HG03175 (cell line): ENCODE measurements at regions not wholly inside any gene's neighbourhood (a gene's known extent, or its start where the extent isn't known, plus 50 kb on each side); places are given as distances from the start of the nearest gene placed in this dataset.
"Not testable (repeated sequence)": the region's sequence is repeated elsewhere in the genome, so short reads cannot be mapped to it uniquely, and the experiment has no call there.

Experiments
- ATAC-seq: cut with Tn5 transposase; IDR thresholded peaks from one replicate; pipeline ENCODE4 v1.9.1; 2021; ENCODE audit warnings: mild to moderate bottlenecking, moderate library complexity; ENCODE audit not compliant: unreplicated experiment

DNA sequence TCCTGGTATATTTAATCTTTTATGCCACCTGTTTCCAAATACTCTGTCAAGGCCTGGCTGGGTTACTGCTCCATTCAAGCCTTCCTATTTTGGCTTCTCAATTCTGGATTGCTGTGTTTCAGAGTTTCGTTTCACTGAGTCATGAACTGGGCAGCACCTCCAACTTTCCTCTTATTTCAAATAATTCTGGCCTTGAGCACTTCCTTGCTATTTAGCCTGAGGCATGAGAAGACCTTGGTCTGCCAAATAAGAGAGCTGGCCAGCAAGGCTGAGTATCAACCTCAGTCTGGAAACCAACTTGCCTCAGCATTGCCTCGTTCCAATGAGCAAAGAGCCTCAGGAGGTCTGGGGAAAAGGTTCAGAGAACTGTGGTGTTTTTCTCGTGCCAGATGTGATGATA, 66.6 kb downstream of the TNFAIP3 start:
- no peak for ATAC-seq

- ATAC-seq, result no peak
Measured at GRCh38 chr6:137936798-137937197, 69.7 kb downstream of the TNFAIP3 start.

DNA sequence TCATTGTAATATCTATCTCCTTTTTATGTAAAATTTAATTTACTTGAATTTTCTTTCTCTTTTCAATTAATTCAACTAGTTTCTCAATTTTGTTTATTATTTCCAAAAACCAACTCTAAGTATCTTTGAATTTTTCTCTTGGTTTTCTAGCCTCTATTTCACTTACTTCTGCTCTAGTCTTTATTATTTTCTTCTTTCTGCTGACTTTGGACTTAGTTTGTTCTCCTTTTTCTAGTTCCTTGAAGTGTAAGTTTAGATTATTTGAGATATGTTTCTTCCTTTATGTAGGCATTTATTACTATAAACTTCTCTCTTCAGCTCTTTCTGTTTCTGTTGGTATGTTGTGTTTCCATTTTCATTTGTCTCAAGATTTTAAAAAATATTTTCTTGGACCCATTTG, 70.8 kb downstream of the TNFAIP3 start:
- no peak for ATAC-seq

- ATAC-seq, result no peak
Measured at GRCh38 chr6:137938770-137939379, 71.8 kb downstream of the TNFAIP3 start.

GRCh38 chr6:137941995-137942394, 74.9 kb downstream of the TNFAIP3 start:
- no peak for ATAC-seq

DNA sequence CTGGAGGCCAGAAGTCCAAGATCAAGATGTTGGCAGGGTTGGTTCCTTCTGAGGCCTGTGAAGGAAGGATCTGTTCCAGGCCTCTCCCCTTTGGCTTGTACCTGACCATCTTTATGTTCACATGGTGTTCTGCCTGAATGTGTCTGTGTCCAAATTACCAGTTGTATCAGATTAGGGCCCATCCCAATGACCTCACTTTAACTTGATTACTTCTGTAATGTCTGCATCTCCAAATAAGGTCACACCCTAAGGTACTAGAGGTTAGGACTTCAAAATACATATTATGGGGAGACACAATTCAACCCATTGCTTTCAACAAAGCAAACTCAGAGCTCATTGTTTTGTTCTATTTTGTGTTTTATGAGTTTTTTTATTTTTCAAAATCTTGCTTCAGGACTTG, 75.7 kb downstream of the TNFAIP3 start:
- ATAC-seq, result no peak

DNA sequence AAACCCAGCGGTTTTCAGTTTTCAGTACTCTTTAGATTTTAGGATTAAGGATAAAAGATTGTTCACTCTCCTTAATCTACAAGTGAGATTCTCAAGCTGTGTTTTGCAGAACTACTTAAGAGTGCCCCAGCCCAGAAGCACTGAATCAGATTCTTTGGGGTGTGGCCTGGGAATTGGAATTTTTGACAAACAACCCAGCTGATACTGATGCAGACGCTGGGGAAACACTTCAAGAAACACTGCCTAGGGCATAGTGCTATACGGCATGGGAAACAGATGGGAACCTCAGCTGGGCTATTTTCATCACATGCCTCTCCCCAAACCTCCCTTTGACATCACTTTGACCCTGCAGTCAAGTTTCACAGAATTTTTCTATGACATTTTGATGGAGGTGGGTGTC, 77.3 kb downstream of the TNFAIP3 start:
- not testable (repeated sequence) for ATAC-seq

GRCh38 chr6:137944793-137945498, 77.9 kb downstream of the TNFAIP3 start:
- ATAC-seq, result peak; percentile 63

- peak; percentile 68 for ATAC-seq
Measured at GRCh38 chr6:137949686-137950390, 82.8 kb downstream of the TNFAIP3 start.

GRCh38 chr6:137950581-137950980, 83.5 kb downstream of the TNFAIP3 start:
- peak; percentile 47 for ATAC-seq

DNA sequence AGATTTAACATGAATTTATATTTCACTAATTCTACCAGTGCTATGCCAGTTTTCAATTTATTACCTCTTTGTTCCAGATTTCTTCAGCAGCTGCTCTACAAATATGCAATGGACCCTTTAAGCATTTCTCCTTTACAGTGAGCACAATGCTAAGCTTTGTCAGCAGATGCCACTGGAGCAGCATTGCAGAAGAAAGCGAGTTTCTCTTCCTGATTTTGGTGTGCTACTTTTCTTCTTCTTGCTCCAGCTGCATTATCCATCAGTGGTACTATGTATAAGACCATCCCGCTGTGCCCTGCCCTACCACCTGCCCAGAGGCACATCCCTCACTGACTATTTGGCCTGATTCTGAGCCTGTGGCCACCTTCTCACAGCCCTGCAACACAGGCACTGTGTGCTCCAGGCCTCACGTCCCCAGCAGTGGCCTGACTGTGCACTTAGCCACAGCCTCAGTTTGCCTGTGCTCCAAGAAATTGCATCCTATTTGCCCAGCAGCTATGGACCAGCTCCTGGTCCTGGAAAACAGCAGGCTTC, 84.1 kb downstream of the TNFAIP3 start:
- ATAC-seq, result peak; percentile 45

- no peak for ATAC-seq
Measured at GRCh38 chr6:137952247-137952646, 85.2 kb downstream of the TNFAIP3 start.

DNA sequence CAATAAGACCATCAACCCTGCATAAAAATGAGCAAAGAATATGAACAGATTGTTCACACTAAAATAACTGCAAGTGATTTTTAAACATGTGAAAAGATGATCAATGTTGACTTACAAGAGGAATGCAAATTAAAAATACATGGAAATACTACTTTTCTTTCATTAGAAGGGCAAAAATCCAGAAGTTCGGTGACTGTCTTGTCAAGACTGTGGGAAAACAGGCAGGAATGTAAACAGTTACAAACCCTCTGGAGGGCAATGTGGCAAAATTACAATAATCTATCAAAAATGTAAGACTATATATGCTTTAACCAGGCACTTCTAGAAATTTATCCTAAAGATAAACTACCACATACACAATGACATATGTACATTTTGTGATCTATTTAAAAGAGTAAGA, 86.7 kb downstream of the TNFAIP3 start:
- no peak for ATAC-seq

DNA sequence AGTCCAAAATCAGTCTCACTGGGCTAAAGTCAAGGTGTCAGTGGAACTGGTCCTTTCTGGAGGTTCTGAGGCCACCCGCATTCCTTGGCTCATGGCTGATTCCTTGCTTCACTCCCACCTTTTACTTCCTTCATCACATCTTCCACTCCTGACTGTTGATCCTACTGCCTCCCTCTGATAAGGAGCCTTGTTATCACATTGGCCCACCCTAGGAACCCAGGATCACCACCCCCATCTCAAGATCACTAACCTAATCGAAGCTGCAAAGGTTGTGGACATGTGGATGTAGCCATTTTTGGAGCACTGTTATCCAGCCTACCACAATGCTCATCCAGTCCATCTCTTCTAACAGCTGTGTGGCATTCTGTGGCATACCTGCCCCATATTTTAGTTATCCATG, 87.2 kb downstream of the TNFAIP3 start:
- ATAC-seq, result no peak

GRCh38 chr6:137956098-137956488, 89.0 kb downstream of the TNFAIP3 start:
- ATAC-seq, result no peak

- no peak for ATAC-seq
Measured at GRCh38 chr6:137957471-137957870, 90.4 kb downstream of the TNFAIP3 start.

GRCh38 chr6:137958811-137959565, 91.9 kb downstream of the TNFAIP3 start:
- ATAC-seq, result no peak

GRCh38 chr6:137962725-137963124, 95.7 kb downstream of the TNFAIP3 start:
- ATAC-seq, result no peak

GRCh38 chr6:137964876-137965275, 97.8 kb downstream of the TNFAIP3 start:
- ATAC-seq, result no peak

- ATAC-seq, result no peak
Measured at GRCh38 chr6:137967689-137968454, 100.8 kb downstream of the TNFAIP3 start.

- ATAC-seq, result no peak
Measured at GRCh38 chr6:137968455-137968804, 101.4 kb downstream of the TNFAIP3 start.
